ENCODE measurements at regions not wholly inside any gene's neighbourhood (a gene's known extent, or its start where the extent isn't known, plus 50 kb on each side); places are given as distances from the start of the nearest gene placed in this dataset.

- TF ChIP-seq POLR2A (IDR thresholded peaks at IDR 0.05; ENCODE audit: low read depth, low read length) (no peak), POLR2AphosphoS5 (IDR thresholded peaks at IDR 0.05; ENCODE audit: low read depth, low read length) (no peak), TAF1 (IDR thresholded peaks at IDR 0.05; ENCODE audit: borderline replicate concordance, low read depth, low read length) (no peak)
These were observed 950.3 kb downstream of the SORCS1 start for GRCh38 chr10:106214243-106214642.

All from GM12892 (cell line).